Spinal cord (tissue), 9 donors: ENCODE measurements at regions not wholly inside any gene's neighbourhood (a gene's known extent, or its start where the extent isn't known, plus 50 kb on each side); places are given as distances from the start of the nearest gene placed in this dataset.
"Not testable (repeated sequence)": the region's sequence is repeated elsewhere in the genome, so short reads cannot be mapped to it uniquely, and the experiment has no call there.

Experiments
- DNase-seq, 6 donors: peaks; one replicate each; pipeline versions ENCODE4 v3.0.0 to v3.0.0-alpha.2; 2013 to 2015; ENCODE audit warnings: low spot score in 6 of 6, low read depth in 4 of 6
- H3K27ac ChIP-seq: one replicate; pipeline ENCODE4 v1.5.1; 2013; ENCODE audit warnings: low read depth, low read length, control low read depth
- H3K27me3 ChIP-seq: one replicate; pipeline ENCODE4 v1.6.1; 2013; ENCODE audit warnings: low read length; ENCODE audit not compliant: control insufficient read depth, insufficient read depth
- H3K36me3 ChIP-seq: one replicate; pipeline ENCODE4 v1.6.1; 2013; ENCODE audit warnings: low read length; ENCODE audit not compliant: control insufficient read depth, insufficient read depth
- H3K4me1 ChIP-seq: one replicate; pipeline ENCODE4 v1.6.1; 2013; ENCODE audit warnings: low read length; ENCODE audit not compliant: control insufficient read depth, insufficient read depth
- H3K4me3 ChIP-seq: one replicate; pipeline ENCODE4 v1.5.1; 2013; ENCODE audit warnings: low read depth, low read length, control low read depth
- H3K9me3 ChIP-seq: one replicate; pipeline ENCODE4 v1.6.1; 2013; ENCODE audit warnings: low read length; ENCODE audit not compliant: control insufficient read depth, insufficient read depth
- WGBS: methylation state at CpG from one replicate; pipeline ENCODE4 v1.1.5; 2013; ENCODE audit warnings: missing lambda C conversion rate; ENCODE audit not compliant: insufficient coverage; 5-methylcytosine and 5-hydroxymethylcytosine counted together
- donor health status: healthy.

DNA sequence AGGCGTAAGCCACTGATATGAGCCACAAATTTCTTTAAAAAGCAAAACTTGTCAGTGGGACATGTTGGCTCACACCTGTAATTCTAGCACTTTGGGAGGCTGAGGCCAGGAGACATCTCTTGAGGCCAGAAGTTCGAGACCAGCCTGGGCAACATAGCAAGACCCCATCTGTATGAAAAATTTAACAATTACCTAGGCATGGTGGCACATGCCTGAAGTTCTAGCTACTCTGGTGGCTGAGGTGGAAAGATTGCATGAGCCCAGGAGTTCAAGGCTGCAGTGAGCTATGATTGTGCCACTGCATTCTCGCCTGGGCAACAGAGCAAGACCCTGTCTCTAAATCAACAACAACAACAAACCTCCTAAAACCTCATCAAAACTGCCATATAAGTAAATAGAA is 147.6 kb upstream of the BARHL2 start:
- no peaks in the 10 kb centered on the region for H3K9me3 ChIP-seq
- no peak overlapping the region for H3K27ac ChIP-seq
- DNase-seq: no peak
- 92% methylated on average over 2 of the region's 3 CpGs for WGBS
- H3K4me1 ChIP-seq: no peaks in the 10 kb centered on the region
- H3K36me3 ChIP-seq: no peaks in the 10 kb centered on the region
- H3K27me3 ChIP-seq: no peaks in the 10 kb centered on the region
- no peak overlapping the region for H3K4me3 ChIP-seq

- Histone ChIP-seq H3K27ac (no peak overlapping the region), H3K36me3 (no peaks in the 10 kb centered on the region), H3K4me1 (no peaks in the 10 kb centered on the region), H3K4me3 (no peak overlapping the region), H3K9me3 (no peaks in the 10 kb centered on the region), H3K27me3 (no peaks in the 10 kb centered on the region)
- DNase-seq: no peak
- WGBS: no CpG with 5 or more reads among the region's 3 CpGs
Measured at GRCh38 chr1:90862782-90863181, 145.7 kb upstream of the BARHL2 start.

DNA sequence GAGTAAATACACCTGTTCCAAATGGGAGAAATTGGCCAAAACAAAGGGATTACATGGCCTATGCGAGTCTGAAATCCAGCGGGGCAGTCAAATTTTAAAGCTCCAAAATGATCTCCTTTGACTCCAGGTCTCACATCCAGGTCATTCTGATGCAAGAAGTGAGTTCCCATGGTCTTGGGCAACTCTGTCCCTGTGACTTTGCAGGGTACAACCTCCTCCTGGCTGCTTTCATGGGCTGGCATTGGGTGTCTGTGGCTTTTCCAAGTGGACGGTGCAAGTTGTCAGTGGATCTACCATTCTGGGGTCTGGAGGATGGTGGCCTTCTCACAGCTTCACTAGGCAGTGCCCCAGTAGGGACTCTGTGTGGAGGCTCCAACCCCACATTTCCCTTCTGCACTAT is 144.3 kb upstream of the BARHL2 start:
- H3K4me3 ChIP-seq, H3K36me3 ChIP-seq, DNase-seq, H3K27me3 ChIP-seq, H3K4me1 ChIP-seq, H3K27ac ChIP-seq, H3K9me3 ChIP-seq: not testable (repeated sequence)
- 100% methylated on average over 2 of the region's 3 CpGs for WGBS

GRCh38 chr1:90856463-90857007 is 139.4 kb upstream of the BARHL2 start:
- no peak overlapping the region for H3K27ac ChIP-seq
- H3K4me3 ChIP-seq: no peak overlapping the region
- 76% methylated on average over 5 of the region's 7 CpGs for WGBS
- H3K9me3 ChIP-seq: no peaks in the 10 kb centered on the region
- DNase-seq: no peak
- no peaks in the 10 kb centered on the region for H3K4me1 ChIP-seq
- H3K27me3 ChIP-seq: peaks cover 19% of the 10 kb centered on the region
- no peaks in the 10 kb centered on the region for H3K36me3 ChIP-seq

DNA sequence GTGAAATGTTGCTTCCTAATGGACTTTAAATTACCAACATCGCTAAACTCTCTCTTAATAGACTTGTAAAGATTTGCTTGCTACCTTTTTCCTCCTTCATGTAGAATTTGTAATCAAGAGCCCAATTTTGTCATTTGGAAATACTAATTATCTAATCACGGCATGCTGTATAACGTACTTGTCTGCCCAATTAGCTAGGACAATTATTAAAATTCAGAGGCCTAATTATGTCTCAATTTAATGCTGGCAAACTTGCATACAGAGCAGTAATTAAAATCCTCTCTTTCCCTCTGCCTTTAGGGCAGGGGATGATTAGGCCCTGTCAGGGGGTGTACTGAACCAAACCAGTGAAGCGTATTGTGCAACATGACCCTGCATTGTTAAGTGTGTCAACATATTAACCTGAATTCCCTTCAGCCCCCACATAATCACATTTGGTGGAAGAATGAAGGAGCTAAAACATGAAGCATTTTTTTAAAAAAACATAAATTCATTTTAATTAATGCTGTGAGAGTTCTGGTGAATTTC is 137.4 kb upstream of the BARHL2 start:
- Histone ChIP-seq H3K27me3 (peaks cover 33% of the 10 kb centered on the region), H3K36me3 (no peaks in the 10 kb centered on the region), H3K9me3 (no peaks in the 10 kb centered on the region), H3K4me3 (no peak overlapping the region), H3K27ac (no peak overlapping the region), H3K4me1 (peaks cover 10% of the 10 kb centered on the region)
- peak in 1 of 6 donors; percentile 39 for DNase-seq
- WGBS: 92% methylated on average over 2 of the region's 4 CpGs

GRCh38 chr1:90851711-90852050 is 134.6 kb upstream of the BARHL2 start:
- Histone ChIP-seq H3K9me3 (no peaks in the 10 kb centered on the region), H3K27ac (no peak overlapping the region), H3K4me1 (peaks cover 10% of the 10 kb centered on the region), H3K4me3 (peak overlapping the region; percentile 20), H3K27me3 (peaks cover 33% of the 10 kb centered on the region), H3K36me3 (no peaks in the 10 kb centered on the region)
- DNase-seq: no peak
- no CpG with 5 or more reads among the region's 21 CpGs for WGBS

GRCh38 chr1:90850898-90851710 is 134.0 kb upstream of the BARHL2 start:
- H3K27ac ChIP-seq: no peak overlapping the region
- peaks cover 10% of the 10 kb centered on the region for H3K4me1 ChIP-seq
- peaks cover 33% of the 10 kb centered on the region for H3K27me3 ChIP-seq
- peak overlapping the region; percentile 46 for H3K4me3 ChIP-seq
- no peaks in the 10 kb centered on the region for H3K9me3 ChIP-seq
- peak in 3 of 6 donors; percentile 36 to 83 (median 81) for DNase-seq
- no peaks in the 10 kb centered on the region for H3K36me3 ChIP-seq
- under 1% methylated on average over 70 of the region's 79 CpGs for WGBS

- Histone ChIP-seq H3K27me3 (peaks cover 33% of the 10 kb centered on the region), H3K36me3 (no peaks in the 10 kb centered on the region), H3K9me3 (no peaks in the 10 kb centered on the region), H3K4me1 (peaks cover 10% of the 10 kb centered on the region), H3K27ac (no peak overlapping the region), H3K4me3 (peak overlapping the region; percentile 46)
- DNase-seq: peak in 2 of 6 donors; percentile 33 to 45
- 15% methylated on average over 14 of the region's 19 CpGs for WGBS
Measured at GRCh38 chr1:90850181-90850897, 133.2 kb upstream of the BARHL2 start.

GRCh38 chr1:90841473-90841872 is 124.4 kb upstream of the BARHL2 start:
- H3K4me3 ChIP-seq: no peak overlapping the region
- H3K27ac ChIP-seq: no peak overlapping the region
- DNase-seq: no peak
- H3K4me1 ChIP-seq: no peaks in the 10 kb centered on the region
- H3K27me3 ChIP-seq: peaks cover 60% of the 10 kb centered on the region
- H3K36me3 ChIP-seq: no peaks in the 10 kb centered on the region
- WGBS: 12% methylated on average over 12 of the region's 21 CpGs
- H3K9me3 ChIP-seq: no peaks in the 10 kb centered on the region
